ENCODE measurements at regions not wholly inside any gene's neighbourhood (a gene's known extent, or its start where the extent isn't known, plus 50 kb on each side); places are given as distances from the start of the nearest gene placed in this dataset.

GRCh38 chr5:124317451-124317850, 429.0 kb downstream of the ZNF608 start:
- no peaks in the 10 kb centered on the region for H3K79me2 ChIP-seq (ENCODE audit: insufficient read depth, low read length)
- H3K4me2 ChIP-seq (replicated peaks; ENCODE audit: extremely low read depth, low read length, poor library complexity, severe bottlenecking): no peak overlapping the region
- no peak for DNase-seq
- intact Hi-C loops (cut with micrococcal nuclease): no loop called here
- Mint-ChIP-seq H3K4me3 (no peak overlapping the region), H3K27me3 (ENCODE audit: low read depth in 3 of 3) (no peaks in the 10 kb centered on the region), H3K27ac (no peak overlapping the region), H3K4me1 (no peaks in the 10 kb centered on the region), H3K36me3 (no peaks in the 10 kb centered on the region), H3K9me3 (peaks cover 4 to 16% (median 11%) of the 10 kb centered on the region in 7 donors)
- no peak overlapping the region for H3K4me3 ChIP-seq (replicated peaks in 1 of 3; ENCODE audit: low read depth in 2 of 3, low read length in 3 of 3)
- H3K36me3 ChIP-seq (replicated peaks in 1 of 2; ENCODE audit: control insufficient read depth in 1 of 2, insufficient read depth in 2 of 2, low read length in 2 of 2): no peaks in the 10 kb centered on the region
- no peak overlapping the region for H2AFZ ChIP-seq (ENCODE audit: insufficient read depth, low read depth, low read length, poor library complexity, severe bottlenecking)
- no peaks in the 10 kb centered on the region for H3K4me1 ChIP-seq (ENCODE audit: control insufficient read depth in 1 of 2, insufficient read depth in 2 of 2, low read length in 2 of 2)
- H3K27ac ChIP-seq (ENCODE audit: low read depth in 1 of 2, low read length in 2 of 2): no peak overlapping the region
- TF ChIP-seq, protein P1, sequence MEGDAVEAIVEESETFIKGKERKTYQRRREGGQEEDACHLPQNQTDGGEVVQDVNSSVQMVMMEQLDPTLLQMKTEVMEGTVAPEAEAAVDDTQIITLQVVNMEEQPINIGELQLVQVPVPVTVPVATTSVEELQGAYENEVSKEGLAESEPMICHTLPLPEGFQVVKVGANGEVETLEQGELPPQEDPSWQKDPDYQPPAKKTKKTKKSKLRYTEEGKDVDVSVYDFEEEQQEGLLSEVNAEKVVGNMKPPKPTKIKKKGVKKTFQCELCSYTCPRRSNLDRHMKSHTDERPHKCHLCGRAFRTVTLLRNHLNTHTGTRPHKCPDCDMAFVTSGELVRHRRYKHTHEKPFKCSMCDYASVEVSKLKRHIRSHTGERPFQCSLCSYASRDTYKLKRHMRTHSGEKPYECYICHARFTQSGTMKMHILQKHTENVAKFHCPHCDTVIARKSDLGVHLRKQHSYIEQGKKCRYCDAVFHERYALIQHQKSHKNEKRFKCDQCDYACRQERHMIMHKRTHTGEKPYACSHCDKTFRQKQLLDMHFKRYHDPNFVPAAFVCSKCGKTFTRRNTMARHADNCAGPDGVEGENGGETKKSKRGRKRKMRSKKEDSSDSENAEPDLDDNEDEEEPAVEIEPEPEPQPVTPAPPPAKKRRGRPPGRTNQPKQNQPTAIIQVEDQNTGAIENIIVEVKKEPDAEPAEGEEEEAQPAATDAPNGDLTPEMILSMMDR (IDR thresholded peaks at IDR 0.05): no peak
- no peaks in the 10 kb centered on the region for H4K20me1 ChIP-seq (ENCODE audit: insufficient read depth, low read length)
- H3K27me3 ChIP-seq (ENCODE audit: control insufficient read depth in 2 of 2, insufficient read depth in 2 of 2, low read length in 2 of 2): no peaks in the 10 kb centered on the region
- WGBS (ENCODE audit: insufficient coverage): no CpG with 5 or more reads among the region's 3 CpGs
- peaks cover 0 to 4% of the 10 kb centered on the region in 2 donors for H3K9me3 ChIP-seq (replicated peaks in 1 of 2; ENCODE audit: control insufficient read depth in 1 of 2, insufficient read depth in 1 of 2, low read length in 2 of 2)
- no peak overlapping the region for H3K9ac ChIP-seq (ENCODE audit: insufficient read depth, low read length, poor library complexity, severe bottlenecking)

DNA sequence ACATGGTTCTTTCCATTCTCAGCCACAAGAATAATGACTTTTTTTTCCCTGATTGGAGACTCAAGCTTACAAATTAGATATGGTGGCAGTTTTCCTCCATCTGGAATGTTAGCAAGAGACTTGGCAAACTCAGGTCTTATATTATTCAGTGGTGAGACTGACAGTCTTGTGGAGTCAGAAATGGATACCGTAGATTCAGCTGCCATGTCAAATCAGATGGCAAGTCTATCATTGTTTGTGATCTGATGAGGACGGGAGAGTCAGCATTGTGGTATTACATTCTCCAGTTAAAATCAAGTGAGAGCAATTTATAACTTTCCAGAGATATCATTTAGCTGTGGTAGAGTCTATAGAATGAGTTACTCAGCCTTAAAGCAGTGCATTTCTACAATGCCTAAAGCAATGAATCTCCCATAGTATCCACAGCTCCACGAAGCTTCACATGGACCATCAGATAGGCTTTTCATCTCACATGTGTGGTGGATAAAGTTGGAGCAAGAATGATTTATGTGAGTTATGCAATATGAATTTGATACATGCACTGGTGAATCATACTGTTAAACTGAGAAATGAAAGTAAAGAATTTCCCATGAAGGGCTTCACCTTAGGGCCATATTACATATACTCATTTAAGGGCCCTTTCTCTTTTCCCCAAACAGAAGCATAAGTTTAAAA, 430.6 kb downstream of the ZNF608 start:
- no peaks in the 10 kb centered on the region for H3K27me3 Mint-ChIP-seq (ENCODE audit: low read depth in 3 of 3)
- Histone ChIP-seq H3K27me3 (ENCODE audit: control insufficient read depth in 2 of 2, insufficient read depth in 2 of 2, low read length in 2 of 2) (no peaks in the 10 kb centered on the region), H3K4me3 (replicated peaks in 1 of 3; ENCODE audit: low read depth in 2 of 3, low read length in 3 of 3) (no peak overlapping the region), H3K9ac (ENCODE audit: insufficient read depth, low read length, poor library complexity, severe bottlenecking) (no peak overlapping the region), H3K4me2 (replicated peaks; ENCODE audit: extremely low read depth, low read length, poor library complexity, severe bottlenecking) (no peak overlapping the region), H4K20me1 (ENCODE audit: insufficient read depth, low read length) (no peaks in the 10 kb centered on the region), H3K4me1 (ENCODE audit: control insufficient read depth in 1 of 2, insufficient read depth in 2 of 2, low read length in 2 of 2) (no peaks in the 10 kb centered on the region), H3K36me3 (replicated peaks in 1 of 2; ENCODE audit: control insufficient read depth in 1 of 2, insufficient read depth in 2 of 2, low read length in 2 of 2) (no peaks in the 10 kb centered on the region), H3K9me3 (replicated peaks in 1 of 2; ENCODE audit: control insufficient read depth in 1 of 2, insufficient read depth in 1 of 2, low read length in 2 of 2) (peaks cover 0 to 4% of the 10 kb centered on the region in 2 donors), H3K27ac (ENCODE audit: low read depth in 1 of 2, low read length in 2 of 2) (no peak overlapping the region), H3K79me2 (ENCODE audit: insufficient read depth, low read length) (no peaks in the 10 kb centered on the region), H2AFZ (ENCODE audit: insufficient read depth, low read depth, low read length, poor library complexity, severe bottlenecking) (no peak overlapping the region)
- DNase-seq: no peak
- H3K27ac Mint-ChIP-seq: peak overlapping the region in 1 of 7 donors; percentile 46
- no peak overlapping the region for H3K4me3 Mint-ChIP-seq
- 100% methylated on average over 1 of the region's 3 CpGs for WGBS (ENCODE audit: insufficient coverage)
- no peaks in the 10 kb centered on the region for H3K36me3 Mint-ChIP-seq
- TF ChIP-seq, protein P1 (IDR thresholded peaks at IDR 0.05): no peak
- H3K4me1 Mint-ChIP-seq: no peaks in the 10 kb centered on the region
- H3K9me3 Mint-ChIP-seq: peaks cover 4 to 16% (median 11%) of the 10 kb centered on the region in 7 donors
- intact Hi-C loops (cut with micrococcal nuclease): no loop called here

Measured in CD14-positive monocyte (primary cell).